WTC11 (cell line): ENCODE measurements at regions not wholly inside any gene's neighbourhood (a gene's known extent, or its start where the extent isn't known, plus 50 kb on each side); places are given as distances from the start of the nearest gene placed in this dataset.

Experiments used
- ATF2 ChIP-seq: sonication (generic); formaldehyde crosslinking; IDR thresholded peaks from 2 replicates; pipeline ENCODE4 v1.8.1; 2022; ENCODE audit warnings: low read depth, missing genetic modification reagents, borderline replicate concordance
- CBFB ChIP-seq: sonication (generic); formaldehyde crosslinking; IDR thresholded peaks from 2 replicates; pipeline ENCODE4 v1.8.1; 2022; ENCODE audit warnings: mild to moderate bottlenecking, low read depth, missing genetic modification reagents
- CREB1 ChIP-seq: sonication (generic); formaldehyde crosslinking; IDR thresholded peaks from 2 replicates; pipeline ENCODE4 v1.8.0; 2023; ENCODE audit warnings: mild to moderate bottlenecking, missing genetic modification reagents
- CTCF ChIP-seq: fragments of 200-600 bp; IDR thresholded peaks from 2 replicates; pipeline ENCODE4 v1.8.0; 2022; ENCODE audit warnings: antibody characterized with exemption
- IRF1 ChIP-seq: sonication (generic); formaldehyde crosslinking; IDR thresholded peaks from 2 replicates; pipeline ENCODE4 v1.8.0; 2023; ENCODE audit warnings: missing genetic modification reagents
- IRF2 ChIP-seq: sonication (generic); formaldehyde crosslinking; IDR thresholded peaks from 2 replicates; pipeline ENCODE4 v1.8.0; 2022; ENCODE audit warnings: low read depth, missing genetic modification reagents, borderline replicate concordance
- MAX ChIP-seq: sonication (generic); formaldehyde crosslinking; IDR thresholded peaks from 2 replicates; pipeline ENCODE4 v1.8.0; 2022; ENCODE audit warnings: mild to moderate bottlenecking, missing genetic modification reagents
- MLX ChIP-seq: sonication (generic); formaldehyde crosslinking; IDR thresholded peaks from 2 replicates; pipeline ENCODE4 v1.8.1; 2023; ENCODE audit warnings: mild to moderate bottlenecking, missing genetic modification reagents, moderate library complexity
- SMAD3 ChIP-seq: sonication (generic); formaldehyde crosslinking; IDR thresholded peaks from 2 replicates; pipeline ENCODE4 v1.8.0; 2022; ENCODE audit warnings: missing genetic modification reagents, mild to moderate bottlenecking, borderline replicate concordance
- ZNF121 ChIP-seq: sonication (generic); formaldehyde crosslinking; IDR thresholded peaks from 2 replicates; pipeline ENCODE4 v1.8.0; 2023; ENCODE audit warnings: missing genetic modification reagents
- ZNF281 ChIP-seq: sonication (generic); formaldehyde crosslinking; IDR thresholded peaks from 2 replicates; pipeline ENCODE4 v1.8.0; 2023; ENCODE audit warnings: mild to moderate bottlenecking, missing genetic modification reagents
- ZNF317 ChIP-seq: sonication (generic); formaldehyde crosslinking; IDR thresholded peaks from 2 replicates; pipeline ENCODE4 v1.8.1; 2023; ENCODE audit warnings: low read depth, mild to moderate bottlenecking, moderate library complexity, missing genetic modification reagents, borderline replicate concordance
- ZNF423 ChIP-seq: fragments of 250-450 bp; sonication (Bioruptor Pico); IDR thresholded peaks from 2 replicates; pipeline ENCODE4 v2.1.2; 2022; ENCODE audit warnings: mild to moderate bottlenecking, moderate library complexity

- TF ChIP-seq CTCF: no peak
- TF ChIP-seq MLX: no peak
- no peak for TF ChIP-seq ZNF121 (CRISPR knock-in tag)
- TF ChIP-seq IRF2 (CRISPR knock-in tag): no peak
- no peak for TF ChIP-seq ATF2 (CRISPR knock-in tag)
- no peak for TF ChIP-seq SMAD3
- no peak for TF ChIP-seq MAX (CRISPR knock-in tag)
- no peak for TF ChIP-seq ZNF423 (CRISPR knock-in tag)
- TF ChIP-seq CBFB: no peak
- TF ChIP-seq IRF1 (CRISPR knock-in tag): no peak
- no peak for TF ChIP-seq ZNF317
- no peak for TF ChIP-seq ZNF281 (CRISPR knock-in tag)
- no peak for TF ChIP-seq CREB1 (CRISPR knock-in tag)
These were observed 214.2 kb upstream of the HTR1E start for GRCh38 chr6:86723151-86723550.
